GM19035 (cell line): ENCODE measurements at regions not wholly inside any gene's neighbourhood (a gene's known extent, or its start where the extent isn't known, plus 50 kb on each side); places are given as distances from the start of the nearest gene placed in this dataset.

ENCODE experiments used
- ATAC-seq: cut with Tn5 transposase; IDR thresholded peaks from one replicate; pipeline ENCODE4 v1.9.1; 2021; ENCODE audit not compliant: unreplicated experiment

- no peak for ATAC-seq
These were observed 102.9 kb downstream of the RASSF9 start for GRCh38 chr12:85733221-85733840.

- no peak for ATAC-seq
These were observed 102.2 kb downstream of the RASSF9 start for GRCh38 chr12:85733984-85734383.

- no peak for ATAC-seq
These were observed 96.0 kb downstream of the RASSF9 start for GRCh38 chr12:85740186-85740585.

GRCh38 chr12:85741046-85741445, 95.2 kb downstream of the RASSF9 start:
- no peak for ATAC-seq

- no peak for ATAC-seq
These were observed 88.2 kb downstream of the RASSF9 start for GRCh38 chr12:85747941-85748495.
